ENCODE measurements at regions not wholly inside any gene's neighbourhood (a gene's known extent, or its start where the extent isn't known, plus 50 kb on each side); places are given as distances from the start of the nearest gene placed in this dataset.
"Not testable (repeated sequence)": the region's sequence is repeated elsewhere in the genome, so short reads cannot be mapped to it uniquely, and the experiment has no call there.

DNA sequence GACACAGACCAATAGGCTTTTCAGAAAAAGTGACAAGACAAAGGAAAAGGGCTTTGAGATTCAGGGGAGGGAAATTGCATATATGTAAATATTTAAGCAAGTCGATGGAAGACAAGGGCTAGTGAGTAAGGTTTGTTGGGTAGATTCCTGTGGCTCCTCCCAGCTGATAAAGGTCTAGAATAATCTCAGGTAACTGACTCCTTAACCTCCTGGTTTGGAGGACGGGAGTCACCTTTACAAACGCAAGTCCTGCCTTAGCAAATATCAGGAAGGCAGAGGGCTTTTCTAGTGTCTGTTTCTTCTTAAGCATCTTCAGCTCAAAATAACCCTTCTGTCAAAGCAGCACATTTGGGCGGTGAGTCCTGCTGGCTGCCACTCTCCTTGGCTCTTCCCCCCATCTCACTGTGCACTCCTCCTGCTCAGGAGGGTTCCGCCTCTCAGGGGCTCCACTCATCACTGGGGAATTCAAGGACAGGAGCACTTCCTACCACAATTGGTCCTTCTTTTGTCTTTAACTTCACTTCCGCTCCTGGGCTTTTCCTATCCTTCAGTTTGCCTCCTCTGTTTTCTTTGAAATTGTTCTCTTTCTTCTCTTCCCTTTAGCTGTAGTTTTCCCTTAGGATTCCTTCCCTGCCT is 496.3 kb upstream of the KLF6 start:
- TF ChIP-seq, protein P1, sequence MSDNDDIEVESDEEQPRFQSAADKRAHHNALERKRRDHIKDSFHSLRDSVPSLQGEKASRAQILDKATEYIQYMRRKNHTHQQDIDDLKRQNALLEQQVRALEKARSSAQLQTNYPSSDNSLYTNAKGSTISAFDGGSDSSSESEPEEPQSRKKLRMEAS (IDR thresholded peaks at IDR 0.05; ENCODE audit: low read depth, low read length) = no peak
- DNase-seq (ENCODE audit: low read depth) = no peak
- no peak overlapping the region for H3K4me3 ChIP-seq (ENCODE audit: low read depth, low read length)

DNA sequence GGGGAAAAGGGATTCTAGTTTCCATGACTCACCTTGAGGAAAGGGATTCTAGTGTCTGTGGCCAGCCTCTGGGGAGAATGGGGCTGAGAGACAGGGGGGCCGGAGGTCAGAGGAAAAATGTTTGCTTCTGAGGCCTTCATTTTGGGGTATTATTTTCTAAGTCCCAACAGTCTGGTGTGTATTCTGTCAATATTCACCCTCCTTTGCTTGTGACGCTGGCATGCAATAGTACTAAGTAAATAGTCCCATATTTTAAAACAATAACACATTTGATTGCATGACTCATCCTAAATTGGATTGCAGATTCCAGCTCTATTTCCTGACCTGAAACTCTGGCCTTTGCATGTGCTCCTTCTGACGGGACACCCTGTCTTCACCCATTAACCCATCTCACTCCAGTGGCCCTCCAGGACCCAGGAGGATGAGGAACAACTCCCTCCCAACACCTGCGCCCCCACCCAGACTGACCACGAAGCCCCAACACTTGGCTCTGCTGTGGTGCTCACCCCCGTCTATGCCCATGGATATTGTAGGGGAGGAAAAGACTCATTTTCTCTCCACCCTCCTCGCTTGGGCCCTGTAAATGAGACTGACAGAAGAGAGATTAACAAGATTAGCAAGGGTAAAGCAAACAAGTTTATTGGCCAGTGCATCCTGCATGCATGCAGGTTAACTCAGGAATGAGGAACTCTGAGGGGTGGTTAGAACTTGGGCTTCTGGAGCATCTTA is 495.6 kb upstream of the KLF6 start:
- DNase-seq (ENCODE audit: low read depth) = no peak
- TF ChIP-seq, protein P1 (IDR thresholded peaks at IDR 0.05; ENCODE audit: low read depth, low read length) = no peak
- TF ChIP-seq, protein P2, sequence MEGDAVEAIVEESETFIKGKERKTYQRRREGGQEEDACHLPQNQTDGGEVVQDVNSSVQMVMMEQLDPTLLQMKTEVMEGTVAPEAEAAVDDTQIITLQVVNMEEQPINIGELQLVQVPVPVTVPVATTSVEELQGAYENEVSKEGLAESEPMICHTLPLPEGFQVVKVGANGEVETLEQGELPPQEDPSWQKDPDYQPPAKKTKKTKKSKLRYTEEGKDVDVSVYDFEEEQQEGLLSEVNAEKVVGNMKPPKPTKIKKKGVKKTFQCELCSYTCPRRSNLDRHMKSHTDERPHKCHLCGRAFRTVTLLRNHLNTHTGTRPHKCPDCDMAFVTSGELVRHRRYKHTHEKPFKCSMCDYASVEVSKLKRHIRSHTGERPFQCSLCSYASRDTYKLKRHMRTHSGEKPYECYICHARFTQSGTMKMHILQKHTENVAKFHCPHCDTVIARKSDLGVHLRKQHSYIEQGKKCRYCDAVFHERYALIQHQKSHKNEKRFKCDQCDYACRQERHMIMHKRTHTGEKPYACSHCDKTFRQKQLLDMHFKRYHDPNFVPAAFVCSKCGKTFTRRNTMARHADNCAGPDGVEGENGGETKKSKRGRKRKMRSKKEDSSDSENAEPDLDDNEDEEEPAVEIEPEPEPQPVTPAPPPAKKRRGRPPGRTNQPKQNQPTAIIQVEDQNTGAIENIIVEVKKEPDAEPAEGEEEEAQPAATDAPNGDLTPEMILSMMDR (IDR thresholded peaks at IDR 0.05; ENCODE audit: low read depth, low read length) = no peak
- no peak for TF ChIP-seq MYC (IDR thresholded peaks at IDR 0.05; ENCODE audit: low read depth, low read length)
- no peak for TF ChIP-seq POLR2A (IDR thresholded peaks at IDR 0.05; ENCODE audit: extremely low read depth, insufficient read length)
- H3K4me3 ChIP-seq (ENCODE audit: low read depth, low read length) = no peak overlapping the region

DNA sequence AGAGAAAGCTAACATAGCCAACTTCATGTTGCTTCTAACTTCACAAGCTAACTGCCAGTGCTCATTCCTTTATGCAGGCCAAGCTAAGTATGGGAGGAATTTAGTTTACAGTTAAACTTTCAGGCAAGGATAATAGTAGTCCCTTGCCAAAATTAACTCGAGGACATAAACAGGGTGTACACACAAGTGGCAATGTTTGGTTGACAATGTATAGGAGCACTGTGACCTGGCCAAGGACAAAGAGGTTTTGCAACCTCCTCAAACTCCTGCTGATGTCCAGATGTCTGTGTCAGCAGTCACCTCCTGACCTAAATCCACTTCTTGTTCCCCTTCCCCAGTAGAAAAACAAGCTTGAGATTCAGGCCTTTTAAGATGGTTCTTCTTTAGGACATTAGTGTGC is 494.6 kb upstream of the KLF6 start:
- DNase-seq (ENCODE audit: low read depth) = no peak
- H3K4me3 ChIP-seq (ENCODE audit: low read depth, low read length) = no peak overlapping the region
- TF ChIP-seq MYC (IDR thresholded peaks at IDR 0.05; ENCODE audit: low read depth, low read length) = no peak
- TF ChIP-seq, protein P2 (IDR thresholded peaks at IDR 0.05; ENCODE audit: low read depth, low read length) = no peak
- TF ChIP-seq POLR2A (IDR thresholded peaks at IDR 0.05; ENCODE audit: extremely low read depth, insufficient read length) = no peak
- TF ChIP-seq, protein P1 (IDR thresholded peaks at IDR 0.05; ENCODE audit: low read depth, low read length) = no peak

DNA sequence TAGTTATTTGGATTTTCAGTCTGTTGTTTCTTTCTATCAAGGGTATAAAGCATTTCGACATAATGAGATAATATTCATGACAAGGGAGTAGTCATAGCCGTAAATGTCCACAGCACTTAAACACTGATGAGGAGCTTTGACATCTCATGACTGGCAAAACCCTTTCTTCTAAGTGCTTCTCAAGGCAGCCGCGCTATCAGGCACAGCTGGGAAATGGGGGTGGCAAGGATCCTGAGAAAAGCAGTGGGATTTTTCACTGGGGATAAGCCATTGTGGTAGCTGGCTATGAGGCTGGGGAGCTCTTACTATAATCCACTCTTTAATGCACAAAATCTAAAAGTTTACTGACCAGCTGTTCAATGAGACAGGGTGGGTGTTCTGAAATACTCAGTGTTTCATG is 493.2 kb upstream of the KLF6 start:
- H3K4me3 ChIP-seq (ENCODE audit: low read depth, low read length) = no peak overlapping the region
- TF ChIP-seq, protein P1 (IDR thresholded peaks at IDR 0.05; ENCODE audit: low read depth, low read length) = no peak
- TF ChIP-seq MYC (IDR thresholded peaks at IDR 0.05; ENCODE audit: low read depth, low read length) (no peak), POLR2A (IDR thresholded peaks at IDR 0.05; ENCODE audit: extremely low read depth, insufficient read length) (no peak)
- TF ChIP-seq, protein P2 (IDR thresholded peaks at IDR 0.05; ENCODE audit: low read depth, low read length) = no peak
- no peak for DNase-seq (ENCODE audit: low read depth)

DNA sequence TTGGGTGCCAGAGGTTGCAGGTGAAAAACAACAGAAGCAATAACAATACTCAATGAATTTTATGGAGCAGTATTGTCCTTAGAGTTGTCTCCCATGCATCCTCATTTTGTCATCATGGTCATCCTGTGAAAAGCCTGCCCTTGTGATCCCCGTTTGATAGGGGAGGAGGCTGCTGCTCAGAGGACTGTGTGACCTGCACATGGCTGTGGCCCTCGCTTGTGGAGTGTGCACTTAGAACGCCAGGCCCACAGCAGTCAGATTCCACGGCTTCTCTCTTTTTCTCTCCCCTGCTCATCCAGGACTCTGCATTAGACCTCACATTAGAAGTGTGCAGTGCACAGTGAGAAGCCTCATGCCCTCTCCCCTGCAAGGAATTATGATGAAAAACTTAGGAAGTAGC is 491.1 kb upstream of the KLF6 start:
- TF ChIP-seq, protein P2 (IDR thresholded peaks at IDR 0.05; ENCODE audit: low read depth, low read length) = no peak
- TF ChIP-seq MYC (IDR thresholded peaks at IDR 0.05; ENCODE audit: low read depth, low read length) = no peak
- no peak for TF ChIP-seq POLR2A (IDR thresholded peaks at IDR 0.05; ENCODE audit: extremely low read depth, insufficient read length)
- TF ChIP-seq, protein P1 (IDR thresholded peaks at IDR 0.05; ENCODE audit: low read depth, low read length) = no peak
- H3K4me3 ChIP-seq (ENCODE audit: low read depth, low read length) = no peak overlapping the region
- no peak for DNase-seq (ENCODE audit: low read depth)

DNA sequence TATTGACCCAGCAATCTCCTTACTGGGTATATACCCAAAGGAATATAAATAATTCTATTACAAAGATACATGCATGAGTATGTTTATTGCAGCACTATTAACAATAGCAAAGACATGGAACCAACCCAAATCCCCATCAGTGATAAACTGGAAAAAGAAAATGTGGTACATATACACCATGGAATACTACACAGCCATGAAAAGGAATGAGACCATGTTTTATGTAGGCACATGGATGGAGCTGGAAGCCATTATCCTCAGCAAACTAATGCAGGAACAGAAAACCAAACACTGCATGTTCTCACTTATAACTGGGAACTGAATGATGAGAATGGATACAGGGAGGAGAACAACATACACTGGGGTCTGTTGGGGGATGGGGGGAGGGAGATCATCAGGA is 489.7 kb upstream of the KLF6 start:
- not testable (repeated sequence) for H3K4me3 ChIP-seq (ENCODE audit: low read depth, low read length); DNase-seq (ENCODE audit: low read depth)

Data from NB4 (cell line).